ENCODE measurements at regions not wholly inside any gene's neighbourhood (a gene's known extent, or its start where the extent isn't known, plus 50 kb on each side); places are given as distances from the start of the nearest gene placed in this dataset.

DNA sequence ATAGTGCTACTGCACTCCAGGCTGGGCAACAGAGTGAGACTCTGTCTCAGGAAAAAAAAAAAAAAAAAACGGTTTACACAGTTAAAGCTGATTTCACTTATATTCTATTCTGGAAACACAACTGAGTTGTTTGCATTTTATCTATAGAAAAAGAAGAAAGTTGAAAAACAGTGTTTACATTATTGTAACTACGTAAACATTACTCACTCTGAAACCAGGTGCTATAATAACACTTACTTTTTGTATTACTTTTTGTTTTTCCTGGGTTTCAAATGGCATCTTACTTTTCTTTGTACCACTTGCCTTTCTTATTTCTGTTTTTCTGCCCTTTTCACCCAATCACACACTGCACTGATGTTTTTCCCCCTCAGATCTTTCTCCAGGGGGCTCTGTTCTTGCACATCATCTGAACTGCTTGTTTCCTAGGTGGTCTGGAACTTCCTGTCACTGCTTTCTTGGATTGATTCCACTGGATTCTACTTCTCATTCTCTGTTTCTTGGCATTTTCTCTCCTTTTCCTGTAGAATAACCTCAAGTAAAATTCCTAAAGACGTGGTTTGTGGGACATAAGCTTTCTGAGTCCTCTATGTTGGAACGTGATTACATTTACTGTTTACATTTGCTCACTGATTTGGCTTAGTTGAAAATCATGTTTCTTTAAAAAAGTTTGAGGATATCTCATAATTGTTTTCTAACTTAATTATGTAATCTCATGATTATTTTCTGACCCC, 142.1 kb downstream of the HS3ST3B1 start:
- TF ChIP-seq, protein P1, sequence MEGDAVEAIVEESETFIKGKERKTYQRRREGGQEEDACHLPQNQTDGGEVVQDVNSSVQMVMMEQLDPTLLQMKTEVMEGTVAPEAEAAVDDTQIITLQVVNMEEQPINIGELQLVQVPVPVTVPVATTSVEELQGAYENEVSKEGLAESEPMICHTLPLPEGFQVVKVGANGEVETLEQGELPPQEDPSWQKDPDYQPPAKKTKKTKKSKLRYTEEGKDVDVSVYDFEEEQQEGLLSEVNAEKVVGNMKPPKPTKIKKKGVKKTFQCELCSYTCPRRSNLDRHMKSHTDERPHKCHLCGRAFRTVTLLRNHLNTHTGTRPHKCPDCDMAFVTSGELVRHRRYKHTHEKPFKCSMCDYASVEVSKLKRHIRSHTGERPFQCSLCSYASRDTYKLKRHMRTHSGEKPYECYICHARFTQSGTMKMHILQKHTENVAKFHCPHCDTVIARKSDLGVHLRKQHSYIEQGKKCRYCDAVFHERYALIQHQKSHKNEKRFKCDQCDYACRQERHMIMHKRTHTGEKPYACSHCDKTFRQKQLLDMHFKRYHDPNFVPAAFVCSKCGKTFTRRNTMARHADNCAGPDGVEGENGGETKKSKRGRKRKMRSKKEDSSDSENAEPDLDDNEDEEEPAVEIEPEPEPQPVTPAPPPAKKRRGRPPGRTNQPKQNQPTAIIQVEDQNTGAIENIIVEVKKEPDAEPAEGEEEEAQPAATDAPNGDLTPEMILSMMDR (IDR thresholded peaks at IDR 0.05): no peak
- TF ChIP-seq EZH2 (IDR thresholded peaks at IDR 0.05): no peak
